Stimulated activated CD4-positive, alpha-beta T cell treated with anti-CD3 and anti-CD28 coated beads, Interleukin-1b, Interleukin-23, amount 100 ng/mL, for 48 hours (primary cell): ENCODE measurements at regions not wholly inside any gene's neighbourhood (a gene's known extent, or its start where the extent isn't known, plus 50 kb on each side); places are given as distances from the start of the nearest gene placed in this dataset.

ENCODE experiments used
- DNase-seq: peaks from one replicate; pipeline ENCODE4 v3.0.0-alpha.2; 2020

DNA sequence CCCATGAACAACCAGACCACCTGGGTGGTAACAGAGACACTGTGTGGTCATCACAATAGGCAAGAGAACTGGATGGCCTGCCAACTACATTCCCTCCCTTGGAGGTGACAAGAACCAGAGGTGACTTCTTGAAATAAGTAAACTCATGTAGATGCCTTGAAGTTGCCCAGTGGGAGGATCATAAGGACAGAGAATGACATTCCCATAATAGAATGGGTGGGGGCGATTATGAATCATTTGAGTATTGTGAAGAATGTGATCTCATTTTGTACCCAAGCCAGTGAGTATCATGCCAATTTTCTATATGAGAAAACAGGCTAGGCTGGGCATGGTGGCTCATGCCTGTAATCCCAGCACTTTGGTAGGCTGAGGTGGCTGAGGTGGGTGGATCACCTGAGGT lies 211.4 kb upstream of the GYPC start:
- no peak for DNase-seq

DNA sequence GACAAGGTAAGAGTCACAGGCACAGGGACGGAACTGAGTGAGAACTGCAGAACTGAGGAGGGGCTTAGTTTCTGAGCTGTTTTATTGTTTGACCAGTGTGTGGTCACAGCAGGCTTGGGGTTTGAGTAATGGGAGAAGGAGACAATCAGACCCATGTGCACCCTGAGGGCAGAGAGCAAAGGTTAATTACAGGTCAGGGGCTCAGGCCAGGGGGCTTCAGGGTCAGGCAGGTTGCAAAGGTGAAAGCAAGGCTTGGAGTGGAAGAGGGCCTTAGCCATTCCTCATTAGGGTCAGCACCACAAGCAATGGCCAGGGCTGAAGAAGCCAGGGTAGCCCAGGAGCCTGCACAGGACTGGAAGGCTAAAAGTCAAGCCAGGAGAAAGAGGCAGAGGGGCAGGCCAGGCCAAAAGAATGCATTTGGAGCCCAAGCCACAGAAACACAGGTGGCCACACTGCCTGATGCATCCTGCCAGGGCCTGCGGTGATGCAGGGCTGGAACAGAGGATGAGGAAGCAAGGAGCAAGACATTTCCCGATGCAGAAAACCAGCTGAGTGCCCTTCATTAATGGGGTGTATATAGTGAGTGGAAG lies 209.8 kb upstream of the GYPC start:
- DNase-seq: no peak

DNA sequence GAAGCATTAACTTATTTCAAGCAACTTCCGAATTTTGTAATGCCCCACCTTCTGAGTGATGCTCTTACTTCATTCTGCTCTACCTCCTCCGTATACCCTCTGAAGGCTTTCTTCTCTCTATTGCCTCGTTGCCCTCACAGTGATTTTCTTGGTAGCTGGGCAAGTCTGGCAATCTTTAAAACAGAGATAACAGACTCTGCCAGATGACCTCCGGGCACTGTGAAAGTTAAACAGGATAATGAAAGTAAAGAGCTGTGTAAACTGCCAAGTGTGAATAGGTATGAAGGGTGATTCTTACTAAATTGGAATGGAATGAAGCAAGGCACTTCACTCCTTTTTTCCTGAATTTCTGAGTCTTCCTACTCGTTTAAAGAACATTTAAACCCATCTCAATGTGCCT lies 207.3 kb upstream of the GYPC start:
- no peak for DNase-seq

DNA sequence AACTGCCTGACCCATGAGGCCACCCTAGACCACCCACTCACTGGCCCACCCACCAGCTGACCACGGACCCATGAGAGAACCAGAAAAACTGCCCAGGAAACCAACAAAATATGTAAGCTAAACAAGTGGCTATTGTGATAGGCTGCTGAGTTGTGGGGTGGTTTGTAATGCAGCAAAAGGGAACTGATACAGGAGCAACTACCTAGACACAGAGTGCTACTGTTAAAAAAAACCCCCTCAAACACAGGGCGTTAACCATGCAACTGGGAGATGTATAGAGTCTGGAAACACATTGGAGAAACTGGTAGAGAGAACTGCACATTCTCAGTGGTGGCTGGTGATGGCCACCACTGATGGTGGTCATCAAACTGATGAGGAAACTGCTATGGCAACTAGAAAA lies 206.3 kb upstream of the GYPC start:
- no peak for DNase-seq

DNA sequence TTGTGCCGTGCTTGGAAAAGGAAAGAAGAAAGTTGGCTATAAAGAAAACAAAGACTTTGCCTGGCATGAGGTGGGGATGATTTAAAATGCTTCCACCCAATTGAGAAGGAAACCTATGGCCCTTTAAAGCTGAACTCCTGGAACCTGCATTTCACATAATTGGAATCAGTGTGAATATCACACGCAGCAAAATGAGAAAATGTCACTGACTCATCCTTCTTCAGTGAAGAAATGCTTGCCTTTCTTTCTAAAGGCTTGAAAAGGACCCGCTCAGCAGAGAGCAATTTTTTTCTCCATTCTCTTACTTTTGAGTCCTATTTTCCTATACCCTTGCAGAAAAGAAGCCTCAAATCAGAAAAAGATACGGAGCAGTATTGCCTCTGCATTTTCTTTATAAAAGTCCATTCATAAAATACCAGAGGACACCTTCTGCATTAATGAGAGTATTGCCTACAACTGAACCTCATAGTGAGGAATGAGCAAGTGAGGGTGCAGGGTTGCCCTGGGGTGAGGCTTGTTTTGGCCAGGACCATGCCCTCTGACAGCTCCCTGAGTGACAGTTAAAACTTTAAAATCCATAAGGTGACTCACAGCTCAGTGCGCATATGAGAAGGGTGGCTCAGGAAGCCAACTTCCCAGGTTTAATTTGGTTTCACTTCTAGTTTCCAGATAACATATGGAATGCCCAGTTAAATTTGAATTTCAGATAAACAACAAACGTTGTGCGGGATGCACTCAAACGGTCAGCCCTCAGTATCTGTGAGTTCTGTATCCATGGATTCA lies 191.9 kb upstream of the GYPC start:
- no peak for DNase-seq

DNA sequence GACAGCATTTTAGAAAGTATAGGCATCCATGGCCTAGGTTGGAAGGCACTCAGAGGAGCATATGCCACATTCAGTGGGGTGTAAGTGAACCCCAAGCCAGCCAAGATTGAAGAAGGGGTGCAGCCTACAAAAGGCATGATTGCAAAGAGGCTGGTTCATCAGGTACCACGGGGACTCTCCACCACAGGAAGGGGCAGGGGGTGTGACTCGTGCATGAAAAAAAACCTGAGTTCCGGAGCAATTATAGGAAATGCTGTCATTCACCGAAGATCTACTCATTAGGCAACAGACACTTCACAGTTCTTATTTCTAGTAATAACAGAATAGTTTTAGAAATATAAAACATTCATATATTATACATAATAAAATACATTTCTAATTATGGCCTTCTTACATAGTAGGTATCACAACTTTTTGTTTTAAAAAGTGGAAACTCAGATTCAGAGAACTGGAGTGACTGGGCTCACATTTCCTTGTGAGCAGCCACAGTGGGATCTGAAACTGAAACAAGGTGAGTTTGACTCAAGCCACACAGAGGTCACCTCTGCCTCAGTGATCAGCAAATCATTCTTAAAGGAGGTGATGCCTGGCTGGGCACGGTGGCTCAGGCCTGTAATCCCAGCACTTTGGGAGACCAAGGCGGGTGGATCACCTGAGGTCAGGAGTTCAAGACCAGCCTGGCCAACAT lies 188.4 kb upstream of the GYPC start:
- no peak for DNase-seq

DNA sequence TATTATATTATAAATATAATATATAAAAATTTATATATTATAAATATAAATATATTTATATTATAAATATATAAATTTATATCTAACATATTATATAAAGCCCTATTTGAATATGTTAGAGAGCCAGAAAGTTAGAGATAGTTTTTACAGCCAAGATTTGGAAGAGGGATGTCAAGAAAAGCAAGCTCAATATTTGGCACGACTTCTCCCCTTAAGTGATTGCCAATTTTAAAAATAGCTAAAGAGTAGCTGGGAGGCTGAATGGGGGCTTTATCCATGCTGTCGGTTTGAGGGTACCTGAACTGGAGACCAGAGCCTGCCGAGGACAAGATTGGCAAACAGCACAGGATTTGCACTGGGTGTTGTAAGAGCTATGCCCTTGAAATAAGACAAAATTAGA lies 180.9 kb upstream of the GYPC start:
- no peak for DNase-seq

DNA sequence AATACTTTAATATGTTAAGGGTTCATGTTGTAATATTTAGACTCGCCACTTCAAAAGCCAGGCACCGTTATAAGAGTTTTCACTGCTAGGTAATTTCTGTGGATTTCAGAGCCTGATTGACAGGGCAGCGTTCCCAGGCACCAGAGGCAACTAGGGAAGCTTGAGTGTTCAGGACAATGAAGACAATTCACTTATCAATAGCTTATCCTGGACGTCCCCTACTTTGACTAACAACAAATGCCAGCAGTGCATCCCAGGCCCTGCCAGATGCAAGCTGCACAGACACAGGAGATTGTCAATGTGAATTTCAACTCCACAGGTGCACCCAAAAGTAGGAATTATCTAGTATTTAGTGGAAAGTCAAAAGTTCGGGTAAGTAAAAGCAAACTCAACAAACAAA lies 179.3 kb upstream of the GYPC start:
- no peak for DNase-seq

DNA sequence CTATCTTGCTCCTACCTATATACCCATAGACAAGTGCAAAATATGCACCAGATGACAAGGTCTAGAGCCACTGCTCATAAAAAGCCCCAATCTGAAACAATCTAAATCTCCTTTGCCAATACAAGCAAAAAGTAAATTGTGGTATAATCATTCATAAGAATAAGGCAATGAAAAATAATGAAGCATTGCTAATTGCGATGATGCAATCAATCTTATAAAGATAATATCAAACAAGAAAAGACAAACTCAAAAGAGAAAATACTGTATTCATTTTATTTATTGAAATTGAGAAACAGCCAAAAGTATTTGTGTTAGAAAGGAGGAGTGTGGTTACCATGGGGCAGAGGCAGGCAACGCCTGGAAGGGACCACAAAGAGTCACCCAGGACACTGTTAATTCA lies 175.9 kb upstream of the GYPC start:
- no peak for DNase-seq

DNA sequence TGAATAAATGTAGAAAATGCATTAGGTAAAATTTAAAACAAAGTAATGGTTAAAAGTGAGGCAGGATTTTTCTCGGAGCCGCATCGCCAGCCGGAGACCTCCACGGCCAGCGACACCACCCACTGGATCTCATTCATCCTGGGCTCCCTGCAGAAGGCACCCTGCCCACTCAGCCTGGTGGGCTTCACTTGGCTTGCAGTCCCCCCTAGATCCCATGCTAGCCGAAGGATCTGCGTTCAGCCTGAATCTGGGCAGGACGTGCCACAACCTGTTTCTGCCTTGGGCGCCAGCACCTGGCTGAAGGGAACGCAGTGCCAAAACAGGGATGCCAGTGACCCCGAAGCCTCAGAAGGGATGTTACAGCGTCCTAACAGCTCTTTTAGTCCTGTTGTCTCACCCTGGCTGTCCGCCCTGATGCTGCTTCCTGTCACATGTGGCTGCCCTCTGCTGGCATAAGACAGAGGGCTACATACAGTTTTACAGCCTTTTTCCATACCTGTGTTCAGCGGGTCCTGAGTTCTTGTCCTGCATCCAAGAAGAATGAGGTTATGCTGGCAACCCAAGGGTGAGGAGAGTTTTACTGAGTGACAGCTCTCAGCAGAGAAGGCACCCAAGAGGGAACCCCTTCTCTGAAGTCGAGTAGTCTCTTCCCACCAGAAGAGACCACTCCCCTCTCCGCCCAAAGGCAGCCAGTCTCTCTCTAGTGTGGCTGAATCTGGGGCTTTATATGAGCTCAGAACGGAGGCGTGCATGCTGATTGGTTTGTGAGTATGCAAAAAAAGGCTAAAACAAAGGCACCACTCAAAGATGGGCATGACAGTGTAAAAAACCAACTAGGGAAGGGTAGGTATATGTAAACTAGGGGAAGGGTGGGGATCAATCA lies 173.1 kb upstream of the GYPC start:
- DNase-seq: no peak

DNA sequence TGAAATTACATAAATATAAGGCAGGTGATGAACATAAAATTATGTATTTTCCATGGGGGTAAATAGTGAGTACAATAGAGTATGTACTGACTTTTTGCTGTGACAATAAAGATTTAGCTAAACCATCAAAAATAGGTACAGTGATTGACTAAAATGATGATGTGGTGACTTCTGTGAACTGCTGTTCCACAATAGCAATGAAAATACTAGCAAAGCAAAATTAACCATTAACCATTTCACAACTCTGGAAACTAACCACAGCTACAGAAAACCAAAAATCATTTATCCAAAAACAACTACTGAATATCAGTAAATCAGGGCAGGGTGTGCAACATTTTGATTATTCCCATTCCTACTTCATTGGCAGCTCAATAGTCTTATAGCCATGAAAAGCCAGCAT lies 161.4 kb upstream of the GYPC start:
- no peak for DNase-seq

DNA sequence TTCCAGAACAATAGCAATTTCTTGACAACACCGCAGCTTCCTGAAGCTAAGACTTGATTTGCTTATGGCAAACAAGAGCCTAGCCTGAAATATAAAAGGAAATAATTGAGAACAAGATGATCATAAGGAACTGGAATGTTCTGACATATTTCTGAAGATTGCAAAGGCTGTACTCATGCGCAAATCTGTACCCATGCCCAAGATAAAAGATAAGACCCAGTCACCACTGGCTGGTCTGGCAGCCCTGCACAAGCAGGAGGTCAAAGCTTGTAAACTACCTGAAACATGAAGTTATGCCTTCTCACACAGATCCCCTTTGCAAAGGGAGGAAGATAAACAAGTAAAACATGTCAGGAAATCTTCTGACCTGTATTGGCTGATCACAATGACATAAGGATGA lies 160.8 kb upstream of the GYPC start:
- DNase-seq: no peak

DNA sequence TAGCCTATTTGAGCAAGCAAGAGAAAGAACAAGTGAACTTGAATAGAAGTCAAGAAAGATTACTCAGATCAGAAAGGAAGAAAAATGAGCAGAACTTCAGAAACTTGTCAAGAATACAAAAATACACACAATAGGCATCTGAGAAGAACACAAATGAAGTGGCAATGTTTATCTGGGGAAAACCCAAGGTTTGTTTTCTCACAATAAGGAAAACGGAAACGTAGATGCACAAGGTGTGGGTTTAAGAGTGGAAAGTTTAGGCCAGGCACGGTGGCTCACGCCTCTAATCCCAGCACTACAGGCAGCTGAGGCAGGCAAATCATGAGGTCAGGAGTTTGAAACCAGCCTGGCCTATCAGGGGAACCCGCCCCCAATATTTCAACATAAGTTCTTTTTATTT lies 159.5 kb upstream of the GYPC start:
- peak; percentile 7 for DNase-seq

DNA sequence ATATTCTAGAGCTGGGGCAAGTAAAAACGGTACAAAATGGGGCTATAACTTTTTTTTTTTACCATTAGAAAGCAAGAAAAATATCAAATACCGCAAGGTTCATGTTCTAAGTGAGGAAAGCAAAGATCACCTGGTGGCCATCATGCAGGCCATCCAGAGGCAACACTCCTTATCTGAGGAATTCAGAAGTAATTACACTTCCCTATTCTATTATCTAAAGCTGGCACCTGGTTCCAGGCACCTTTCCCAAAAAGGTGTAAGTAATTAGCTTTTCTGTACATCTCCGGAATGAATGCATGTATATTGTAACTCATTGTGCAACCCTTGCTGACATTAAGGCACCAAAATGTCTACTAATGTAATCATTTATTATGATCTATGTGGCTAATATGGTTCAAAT lies 152.5 kb upstream of the GYPC start:
- DNase-seq: no peak

DNA sequence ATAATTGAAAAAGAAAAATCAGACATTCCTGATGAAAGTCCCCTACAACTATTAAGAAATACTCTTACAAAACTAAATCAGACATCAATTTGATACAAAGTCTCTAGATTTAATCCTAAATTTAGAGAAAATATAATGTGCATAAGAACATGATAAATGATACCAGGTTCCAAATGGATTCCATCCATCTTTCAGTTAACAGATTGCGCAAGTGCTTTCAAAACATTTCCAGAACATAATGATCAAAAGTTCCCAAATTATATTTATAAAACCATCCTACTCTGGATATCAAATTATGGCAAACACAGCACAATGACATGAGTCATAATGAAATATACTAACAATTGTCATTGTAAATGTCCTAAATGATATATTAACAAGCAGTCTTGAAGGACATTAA lies 151.0 kb upstream of the GYPC start:
- DNase-seq: no peak

DNA sequence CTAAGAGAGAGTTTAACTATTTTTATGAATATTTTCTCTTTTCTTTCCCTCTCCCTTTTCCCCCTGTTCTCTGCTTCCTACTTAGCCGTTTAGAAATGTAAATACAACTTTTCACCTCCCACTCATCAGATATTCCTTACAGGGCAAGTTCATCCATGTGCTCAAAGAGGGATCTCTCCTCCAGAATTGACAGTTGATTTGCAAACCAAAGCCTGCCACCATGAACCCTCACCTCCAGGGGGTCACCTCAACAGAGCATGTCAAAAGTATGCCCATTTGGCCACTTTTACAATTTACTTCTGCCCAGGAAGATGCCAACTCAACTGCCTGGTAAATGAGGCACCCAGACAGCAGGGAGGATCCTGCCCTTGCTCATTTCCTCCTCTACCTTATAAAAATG lies 149.2 kb upstream of the GYPC start:
- no peak for DNase-seq

DNA sequence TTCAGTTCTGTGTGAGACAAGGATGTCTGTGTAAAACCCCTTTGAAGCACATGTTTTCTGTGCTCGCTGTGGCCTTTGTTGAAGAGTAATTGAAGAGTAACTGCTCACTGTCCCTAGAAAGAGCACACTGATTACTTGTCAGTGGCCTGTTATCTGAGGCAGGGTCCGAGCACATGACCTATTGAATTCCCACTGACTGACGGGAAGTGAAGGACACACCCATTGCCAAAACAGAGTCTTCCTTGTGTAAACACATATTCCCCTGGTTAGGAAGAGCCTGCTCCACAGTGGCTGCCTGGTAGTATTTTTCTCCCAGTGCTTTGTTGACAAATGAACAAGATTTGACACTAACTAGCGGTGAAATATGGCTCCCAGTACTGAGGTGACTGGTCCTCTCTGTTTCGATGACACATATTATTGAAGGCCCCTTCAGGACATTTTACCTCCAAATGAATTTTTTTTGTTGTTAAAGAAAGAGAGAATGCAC lies 148.5 kb upstream of the GYPC start:
- no peak for DNase-seq

DNA sequence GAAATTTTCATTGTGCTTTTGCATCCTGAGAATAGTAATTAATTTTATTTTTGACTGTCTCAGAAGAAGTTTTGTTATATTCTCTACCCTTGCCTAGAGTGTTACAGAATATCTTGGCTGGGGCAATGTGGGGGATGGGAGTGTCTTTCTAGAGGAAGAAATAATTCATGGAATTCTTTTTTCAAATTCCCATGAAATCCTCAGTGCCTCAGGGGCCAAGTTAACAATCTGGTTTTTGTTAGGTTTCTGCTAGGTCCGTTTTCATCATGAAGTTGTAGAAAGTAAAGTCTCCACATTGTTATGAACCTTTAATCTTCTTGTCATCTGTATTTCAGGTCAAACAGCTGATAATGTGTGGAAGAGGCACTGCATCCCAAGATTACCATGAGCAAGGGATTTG lies 145.6 kb upstream of the GYPC start:
- DNase-seq: no peak

DNA sequence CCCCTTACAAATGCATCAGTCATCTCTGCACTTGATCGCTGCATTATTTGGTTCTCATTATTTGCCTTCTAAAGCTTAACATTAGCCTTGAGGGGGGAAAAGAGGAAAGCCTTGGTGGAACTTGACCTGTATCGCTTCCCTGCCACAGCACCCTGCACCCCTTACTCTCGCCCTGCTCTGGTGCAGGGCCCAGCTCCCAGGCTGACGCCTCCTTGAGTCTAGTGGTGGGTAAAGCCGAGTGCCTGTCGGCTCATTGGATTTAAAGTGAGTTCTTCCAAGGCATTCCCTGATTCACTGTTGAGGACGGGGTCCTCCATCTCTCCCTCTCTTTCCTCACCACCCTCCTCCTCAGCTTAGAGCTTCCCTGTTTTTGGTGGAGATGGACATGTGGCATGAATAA lies 145.0 kb upstream of the GYPC start:
- DNase-seq: no peak

DNA sequence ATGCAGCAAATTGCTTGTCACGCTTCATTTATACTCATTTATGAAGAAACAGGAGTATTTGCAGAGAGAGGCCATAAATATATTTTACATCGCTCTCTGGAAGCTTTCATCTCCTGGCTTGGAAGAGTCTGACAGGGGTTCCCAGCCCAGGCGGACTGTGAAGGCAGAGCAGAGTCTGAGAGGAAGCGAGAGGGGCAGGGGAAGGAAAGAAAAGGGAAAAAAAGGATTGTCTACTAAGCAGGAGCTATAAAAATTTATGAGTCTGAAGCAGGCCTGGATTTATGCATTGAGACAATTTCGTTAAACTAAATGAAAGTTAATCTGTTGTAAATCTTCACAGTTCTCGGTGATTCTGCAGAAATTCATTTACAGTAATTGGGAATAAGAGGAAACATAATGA lies 143.9 kb upstream of the GYPC start:
- no peak for DNase-seq

DNA sequence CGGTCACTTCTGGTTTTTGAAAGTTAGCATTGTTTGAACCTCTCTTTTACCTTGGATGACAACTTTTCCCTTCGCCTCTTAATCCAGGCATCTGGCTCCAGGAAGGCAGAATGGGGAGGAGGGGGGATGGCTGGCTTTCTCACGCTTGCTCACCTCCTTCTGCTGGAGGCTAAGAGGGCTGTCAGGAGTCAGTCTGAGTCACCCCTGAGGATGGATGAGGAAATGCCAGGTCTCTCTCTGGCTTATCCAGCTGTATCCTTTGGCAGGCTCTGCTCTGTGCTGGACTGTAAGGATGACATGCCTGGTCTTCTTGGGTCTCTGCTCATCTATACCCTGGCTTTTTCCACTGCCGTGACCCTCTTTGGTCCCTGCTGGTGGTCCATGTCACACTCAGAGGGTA lies 142.9 kb upstream of the GYPC start:
- no peak for DNase-seq

DNA sequence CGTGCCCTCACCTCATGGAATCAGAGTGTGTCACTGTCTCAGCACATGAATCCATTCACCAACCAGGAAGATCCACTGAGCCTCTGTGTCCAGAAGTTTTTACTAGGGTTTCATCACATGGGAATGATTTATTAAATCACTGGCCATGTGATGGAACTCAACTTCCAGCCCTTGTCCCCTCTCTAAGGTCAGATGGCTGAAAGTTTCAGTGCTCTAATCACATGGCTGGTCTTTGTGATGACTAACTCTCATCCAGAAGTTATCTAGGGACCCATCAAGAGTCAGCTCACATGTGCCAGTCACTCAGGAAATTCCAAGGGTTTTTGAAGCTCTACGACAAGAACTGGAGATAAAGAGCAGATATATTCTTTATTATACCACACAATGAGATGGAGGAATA lies 140.5 kb upstream of the GYPC start:
- no peak for DNase-seq

DNA sequence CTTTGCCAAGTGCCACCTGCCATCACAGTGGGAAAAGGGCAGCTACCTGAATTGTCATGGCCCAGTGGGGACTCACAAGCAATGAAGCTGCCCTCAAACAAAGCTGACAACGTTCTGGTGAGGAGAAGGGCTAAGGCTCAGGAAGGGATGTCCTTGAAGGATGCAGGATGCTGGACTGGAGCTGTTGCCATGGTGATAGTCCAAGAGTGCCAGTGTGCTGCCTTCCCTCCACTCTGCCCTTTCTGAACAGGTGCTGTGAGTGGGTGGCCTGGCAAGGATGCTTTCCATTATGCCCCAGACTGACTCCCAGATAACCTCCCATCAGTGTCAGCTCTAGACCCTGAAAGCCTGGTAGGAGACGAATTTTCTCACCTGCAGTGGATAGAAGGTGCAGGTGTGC lies 137.8 kb upstream of the GYPC start:
- no peak for DNase-seq
